ENCODE measurements at regions not wholly inside any gene's neighbourhood (a gene's known extent, or its start where the extent isn't known, plus 50 kb on each side); places are given as distances from the start of the nearest gene placed in this dataset.

GRCh38 chr9:69975681-69976080 is 68.0 kb upstream of the MAMDC2 start:
- H3K9ac ChIP-seq (ENCODE audit: low read length) = no peak overlapping the region
- H3K27ac ChIP-seq (ENCODE audit: low read length) = no peak overlapping the region
- no peak overlapping the region for H3K4me3 ChIP-seq (ENCODE audit: low read length)
- no peak overlapping the region for H3K4me2 ChIP-seq (ENCODE audit: low read depth, low read length, poor library complexity, severe bottlenecking)
- no peaks in the 10 kb centered on the region for H3K79me2 ChIP-seq (ENCODE audit: low read length)
- H3K36me3 ChIP-seq (ENCODE audit: insufficient read depth, low read length) = no peaks in the 10 kb centered on the region
- no peaks in the 10 kb centered on the region for H3K27me3 ChIP-seq (ENCODE audit: low read length)
- H2AFZ ChIP-seq (ENCODE audit: low read length) = no peak overlapping the region
- no peaks in the 10 kb centered on the region for H3K4me1 ChIP-seq (ENCODE audit: low read length)
- no peaks in the 10 kb centered on the region for H3K9me2 ChIP-seq (replicated peaks; ENCODE audit: insufficient read depth, low read length)
- DNase-seq = no peak
- H4K20me1 ChIP-seq (ENCODE audit: insufficient read depth, low read depth, low read length) = no peaks in the 10 kb centered on the region
- H3K9me3 ChIP-seq (ENCODE audit: low read length) = no peaks in the 10 kb centered on the region

DNA sequence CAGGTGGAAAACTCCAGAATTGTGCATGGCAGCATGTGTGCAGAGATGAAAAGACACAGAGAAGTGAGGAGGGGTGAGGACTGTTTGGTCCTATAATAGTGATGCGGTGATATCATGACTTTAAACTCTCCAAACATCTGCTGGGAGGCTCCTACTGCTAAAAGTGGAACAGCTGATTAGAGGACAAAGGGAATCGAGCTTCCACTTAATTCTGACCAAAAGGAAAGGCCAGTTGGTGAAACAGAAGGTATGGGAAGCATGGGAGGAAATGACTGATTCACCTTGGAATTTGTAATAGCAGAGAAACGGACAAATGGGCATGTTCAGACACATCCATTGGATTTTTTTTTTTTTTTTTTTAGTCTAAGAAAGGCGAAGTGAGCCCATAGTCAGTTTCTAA is 67.5 kb upstream of the MAMDC2 start:
- no peaks in the 10 kb centered on the region for H3K27me3 ChIP-seq (ENCODE audit: low read length)
- no peaks in the 10 kb centered on the region for H3K4me1 ChIP-seq (ENCODE audit: low read length)
- H4K20me1 ChIP-seq (ENCODE audit: insufficient read depth, low read depth, low read length) = no peaks in the 10 kb centered on the region
- H2AFZ ChIP-seq (ENCODE audit: low read length) = no peak overlapping the region
- no peak overlapping the region for H3K9ac ChIP-seq (ENCODE audit: low read length)
- H3K9me3 ChIP-seq (ENCODE audit: low read length) = no peaks in the 10 kb centered on the region
- H3K4me2 ChIP-seq (ENCODE audit: low read depth, low read length, poor library complexity, severe bottlenecking) = no peak overlapping the region
- H3K27ac ChIP-seq (ENCODE audit: low read length) = no peak overlapping the region
- H3K79me2 ChIP-seq (ENCODE audit: low read length) = no peaks in the 10 kb centered on the region
- H3K36me3 ChIP-seq (ENCODE audit: insufficient read depth, low read length) = no peaks in the 10 kb centered on the region
- no peak overlapping the region for H3K4me3 ChIP-seq (ENCODE audit: low read length)
- H3K9me2 ChIP-seq (replicated peaks; ENCODE audit: insufficient read depth, low read length) = no peaks in the 10 kb centered on the region
- DNase-seq = no peak

DNA sequence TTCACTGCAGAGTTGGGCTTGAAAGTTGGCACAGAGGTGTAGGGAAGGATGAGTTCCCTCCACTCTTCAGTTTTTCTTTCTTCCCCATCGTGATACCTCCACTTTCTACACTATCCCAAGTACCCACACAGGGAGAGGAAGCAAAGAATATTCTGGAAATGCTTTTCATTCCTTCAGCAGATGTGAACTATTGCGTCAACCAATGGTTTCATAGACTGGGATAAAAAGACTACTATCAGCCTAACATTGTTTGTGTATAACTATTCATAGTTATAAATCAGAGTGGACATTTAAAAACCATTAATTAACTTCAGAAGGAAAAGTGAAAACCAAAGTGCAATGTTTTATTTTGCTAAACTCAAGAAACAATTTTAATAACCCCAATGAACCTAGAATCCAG is 63.6 kb upstream of the MAMDC2 start:
- Histone ChIP-seq H2AFZ (ENCODE audit: low read length) (no peak overlapping the region), H3K9ac (ENCODE audit: low read length) (no peak overlapping the region), H3K9me2 (replicated peaks; ENCODE audit: insufficient read depth, low read length) (no peaks in the 10 kb centered on the region), H3K4me2 (ENCODE audit: low read depth, low read length, poor library complexity, severe bottlenecking) (no peak overlapping the region), H3K27ac (ENCODE audit: low read length) (no peak overlapping the region), H3K36me3 (ENCODE audit: insufficient read depth, low read length) (no peaks in the 10 kb centered on the region), H3K79me2 (ENCODE audit: low read length) (no peaks in the 10 kb centered on the region), H4K20me1 (ENCODE audit: insufficient read depth, low read depth, low read length) (no peaks in the 10 kb centered on the region), H3K9me3 (ENCODE audit: low read length) (no peaks in the 10 kb centered on the region), H3K4me3 (ENCODE audit: low read length) (no peak overlapping the region), H3K4me1 (ENCODE audit: low read length) (no peaks in the 10 kb centered on the region), H3K27me3 (ENCODE audit: low read length) (no peaks in the 10 kb centered on the region)
- DNase-seq = no peak

GRCh38 chr9:69980591-69980990 is 63.1 kb upstream of the MAMDC2 start:
- no peak overlapping the region for H3K4me3 ChIP-seq (ENCODE audit: low read length)
- no peak overlapping the region for H3K27ac ChIP-seq (ENCODE audit: low read length)
- no peaks in the 10 kb centered on the region for H4K20me1 ChIP-seq (ENCODE audit: insufficient read depth, low read depth, low read length)
- H3K79me2 ChIP-seq (ENCODE audit: low read length) = no peaks in the 10 kb centered on the region
- no peaks in the 10 kb centered on the region for H3K9me3 ChIP-seq (ENCODE audit: low read length)
- no peaks in the 10 kb centered on the region for H3K9me2 ChIP-seq (replicated peaks; ENCODE audit: insufficient read depth, low read length)
- no peak overlapping the region for H3K9ac ChIP-seq (ENCODE audit: low read length)
- H3K27me3 ChIP-seq (ENCODE audit: low read length) = no peaks in the 10 kb centered on the region
- H2AFZ ChIP-seq (ENCODE audit: low read length) = no peak overlapping the region
- no peaks in the 10 kb centered on the region for H3K36me3 ChIP-seq (ENCODE audit: insufficient read depth, low read length)
- H3K4me2 ChIP-seq (ENCODE audit: low read depth, low read length, poor library complexity, severe bottlenecking) = no peak overlapping the region
- no peak for DNase-seq
- H3K4me1 ChIP-seq (ENCODE audit: low read length) = no peaks in the 10 kb centered on the region

GRCh38 chr9:69981686-69982445 is 61.8 kb upstream of the MAMDC2 start:
- no peaks in the 10 kb centered on the region for H3K27me3 ChIP-seq (ENCODE audit: low read length)
- H4K20me1 ChIP-seq (ENCODE audit: insufficient read depth, low read depth, low read length) = no peaks in the 10 kb centered on the region
- no peaks in the 10 kb centered on the region for H3K9me2 ChIP-seq (replicated peaks; ENCODE audit: insufficient read depth, low read length)
- H3K27ac ChIP-seq (ENCODE audit: low read length) = no peak overlapping the region
- H3K9me3 ChIP-seq (ENCODE audit: low read length) = no peaks in the 10 kb centered on the region
- no peaks in the 10 kb centered on the region for H3K4me1 ChIP-seq (ENCODE audit: low read length)
- DNase-seq = no peak
- H3K4me3 ChIP-seq (ENCODE audit: low read length) = no peak overlapping the region
- H2AFZ ChIP-seq (ENCODE audit: low read length) = no peak overlapping the region
- no peaks in the 10 kb centered on the region for H3K79me2 ChIP-seq (ENCODE audit: low read length)
- no peak overlapping the region for H3K9ac ChIP-seq (ENCODE audit: low read length)
- H3K4me2 ChIP-seq (ENCODE audit: low read depth, low read length, poor library complexity, severe bottlenecking) = no peak overlapping the region
- H3K36me3 ChIP-seq (ENCODE audit: insufficient read depth, low read length) = no peaks in the 10 kb centered on the region

- H4K20me1 ChIP-seq (ENCODE audit: insufficient read depth, low read depth, low read length) = no peaks in the 10 kb centered on the region
- no peaks in the 10 kb centered on the region for H3K4me1 ChIP-seq (ENCODE audit: low read length)
- H3K79me2 ChIP-seq (ENCODE audit: low read length) = no peaks in the 10 kb centered on the region
- no peaks in the 10 kb centered on the region for H3K36me3 ChIP-seq (ENCODE audit: insufficient read depth, low read length)
- no peak overlapping the region for H3K4me2 ChIP-seq (ENCODE audit: low read depth, low read length, poor library complexity, severe bottlenecking)
- H2AFZ ChIP-seq (ENCODE audit: low read length) = no peak overlapping the region
- DNase-seq = no peak
- H3K27ac ChIP-seq (ENCODE audit: low read length) = no peak overlapping the region
- no peaks in the 10 kb centered on the region for H3K9me2 ChIP-seq (replicated peaks; ENCODE audit: insufficient read depth, low read length)
- H3K4me3 ChIP-seq (ENCODE audit: low read length) = no peak overlapping the region
- no peak overlapping the region for H3K9ac ChIP-seq (ENCODE audit: low read length)
- no peaks in the 10 kb centered on the region for H3K9me3 ChIP-seq (ENCODE audit: low read length)
- H3K27me3 ChIP-seq (ENCODE audit: low read length) = no peaks in the 10 kb centered on the region
Measured at GRCh38 chr9:69984831-69985230, 58.8 kb upstream of the MAMDC2 start.

- Histone ChIP-seq H3K9me2 (replicated peaks; ENCODE audit: insufficient read depth, low read length) (no peaks in the 10 kb centered on the region), H3K4me3 (ENCODE audit: low read length) (no peak overlapping the region), H3K27me3 (ENCODE audit: low read length) (no peaks in the 10 kb centered on the region), H3K9me3 (ENCODE audit: low read length) (no peaks in the 10 kb centered on the region), H3K4me2 (ENCODE audit: low read depth, low read length, poor library complexity, severe bottlenecking) (no peak overlapping the region), H3K79me2 (ENCODE audit: low read length) (no peaks in the 10 kb centered on the region), H3K9ac (ENCODE audit: low read length) (no peak overlapping the region), H3K27ac (ENCODE audit: low read length) (no peak overlapping the region), H3K4me1 (ENCODE audit: low read length) (no peaks in the 10 kb centered on the region), H4K20me1 (ENCODE audit: insufficient read depth, low read depth, low read length) (no peaks in the 10 kb centered on the region), H3K36me3 (ENCODE audit: insufficient read depth, low read length) (no peaks in the 10 kb centered on the region), H2AFZ (ENCODE audit: low read length) (no peak overlapping the region)
- no peak for DNase-seq
Measured at GRCh38 chr9:69985971-69986370, 57.7 kb upstream of the MAMDC2 start.

DNA sequence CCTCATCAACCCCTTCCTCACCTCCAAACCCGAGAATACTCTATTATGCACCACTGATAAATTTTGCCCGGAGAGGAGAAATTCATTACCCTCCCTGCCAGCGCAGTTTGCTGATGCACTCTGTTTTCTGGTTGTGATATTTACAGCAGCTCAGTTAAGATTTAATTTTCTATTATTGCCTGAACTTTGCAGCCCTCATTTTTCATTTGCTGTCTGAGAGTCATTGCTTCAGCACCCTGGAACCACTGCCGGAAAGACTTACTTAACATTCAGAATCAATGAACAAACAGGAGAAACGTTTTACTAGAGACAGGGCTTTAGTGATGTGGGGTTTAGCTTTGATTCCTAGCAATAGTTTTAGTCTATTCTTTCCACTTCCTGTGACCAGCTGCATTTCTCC is 56.7 kb upstream of the MAMDC2 start:
- DNase-seq = no peak
- Histone ChIP-seq H3K9me2 (replicated peaks; ENCODE audit: insufficient read depth, low read length) (no peaks in the 10 kb centered on the region), H3K36me3 (ENCODE audit: insufficient read depth, low read length) (no peaks in the 10 kb centered on the region), H3K4me1 (ENCODE audit: low read length) (no peaks in the 10 kb centered on the region), H3K27me3 (ENCODE audit: low read length) (no peaks in the 10 kb centered on the region), H4K20me1 (ENCODE audit: insufficient read depth, low read depth, low read length) (no peaks in the 10 kb centered on the region), H3K79me2 (ENCODE audit: low read length) (no peaks in the 10 kb centered on the region), H3K27ac (ENCODE audit: low read length) (no peak overlapping the region), H3K9me3 (ENCODE audit: low read length) (no peaks in the 10 kb centered on the region), H2AFZ (ENCODE audit: low read length) (no peak overlapping the region), H3K4me2 (ENCODE audit: low read depth, low read length, poor library complexity, severe bottlenecking) (no peak overlapping the region), H3K4me3 (ENCODE audit: low read length) (no peak overlapping the region), H3K9ac (ENCODE audit: low read length) (no peak overlapping the region)
